ENCODE measurements at regions not wholly inside any gene's neighbourhood (a gene's known extent, or its start where the extent isn't known, plus 50 kb on each side); places are given as distances from the start of the nearest gene placed in this dataset.
"Not testable (repeated sequence)": the region's sequence is repeated elsewhere in the genome, so short reads cannot be mapped to it uniquely, and the experiment has no call there.

DNA sequence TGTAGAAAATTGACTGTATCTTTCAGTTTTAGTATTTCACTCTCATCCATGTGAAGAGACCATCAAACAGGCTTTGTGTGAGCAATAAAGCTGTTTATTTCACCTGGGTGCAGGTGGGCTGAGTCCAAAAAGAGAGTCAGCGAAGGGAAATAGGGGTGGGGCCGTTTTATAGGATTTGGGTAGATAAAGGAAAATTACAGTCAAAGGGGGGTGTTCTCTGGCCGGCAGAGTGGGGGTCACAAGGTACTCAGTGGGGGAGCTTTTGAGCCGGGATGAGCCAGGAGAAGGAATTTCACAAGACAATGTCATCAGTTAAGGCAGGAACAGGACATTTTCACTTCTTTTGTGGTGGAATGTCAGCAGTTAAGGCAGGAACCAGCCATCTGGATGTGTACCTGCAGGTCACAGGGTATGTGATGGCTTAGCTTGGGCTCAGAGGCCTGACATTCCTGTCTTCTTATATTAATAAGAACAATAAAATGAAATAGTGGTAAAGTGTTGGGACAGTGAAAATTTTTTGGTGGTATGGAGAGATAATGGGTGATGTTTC is 482.1 kb upstream of the ADGRL4 start:
- not testable (repeated sequence) for H3K4me3 ChIP-seq (ENCODE audit: low read depth, low read length, poor library complexity, severe bottlenecking); H4K20me1 ChIP-seq (ENCODE audit: insufficient read depth, low read length); H3K27me3 ChIP-seq (ENCODE audit: insufficient read depth, low read length)

DNA sequence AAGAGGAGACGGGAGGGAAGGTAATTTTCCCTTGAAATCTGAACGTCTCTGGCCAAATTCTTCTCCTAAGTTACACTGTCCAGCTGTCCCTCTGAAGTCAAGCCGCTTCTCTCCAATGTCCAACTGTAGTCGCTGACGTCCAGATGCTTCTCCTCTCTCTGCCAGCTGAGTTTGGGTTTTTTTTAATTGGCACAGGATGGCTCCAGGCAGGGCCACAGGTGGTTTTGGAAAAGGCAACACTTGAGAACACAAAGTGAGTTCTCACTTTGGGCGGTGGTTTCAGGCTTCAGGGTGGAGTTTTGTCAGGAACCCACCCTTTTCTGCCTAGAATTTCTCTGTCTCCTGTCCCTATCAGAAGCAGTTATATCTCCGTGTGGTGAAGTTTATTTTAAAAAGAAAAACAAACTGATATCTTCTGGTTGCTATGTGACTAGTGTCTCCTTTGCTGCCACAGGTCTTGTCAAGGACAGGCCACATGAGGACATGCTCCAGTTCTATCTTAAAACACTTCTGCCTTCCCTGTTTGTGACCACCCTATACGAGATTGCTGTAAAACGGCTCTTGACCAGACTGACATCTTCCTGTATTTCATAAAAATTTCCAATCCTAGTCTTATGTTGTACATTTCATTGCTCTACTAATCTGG is 472.3 kb upstream of the ADGRL4 start:
- Histone ChIP-seq H3K79me2 (ENCODE audit: insufficient read depth, low read length) (no peaks in the 10 kb centered on the region), H3K9ac (ENCODE audit: low read length) (no peak overlapping the region)

More for the DNA sequence above, 482.1 kb upstream of the ADGRL4 start:
- not testable (repeated sequence) for H3K79me2 ChIP-seq (ENCODE audit: insufficient read depth, low read length); H3K4me1 ChIP-seq (ENCODE audit: insufficient read depth, low read length, severe bottlenecking); H3K4me2 ChIP-seq (ENCODE audit: low read length); H3K9ac ChIP-seq (ENCODE audit: low read length); H3K27ac ChIP-seq (ENCODE audit: low read depth, low read length, poor library complexity, severe bottlenecking); H3K9me2 ChIP-seq (ENCODE audit: low read depth, low read length); H3F3A ChIP-seq (ENCODE audit: insufficient read depth, low read length); H3K36me3 ChIP-seq (ENCODE audit: insufficient read depth, low read length); H3K9me3 ChIP-seq (ENCODE audit: low read length); H2AFZ ChIP-seq (ENCODE audit: low read length)

DNA sequence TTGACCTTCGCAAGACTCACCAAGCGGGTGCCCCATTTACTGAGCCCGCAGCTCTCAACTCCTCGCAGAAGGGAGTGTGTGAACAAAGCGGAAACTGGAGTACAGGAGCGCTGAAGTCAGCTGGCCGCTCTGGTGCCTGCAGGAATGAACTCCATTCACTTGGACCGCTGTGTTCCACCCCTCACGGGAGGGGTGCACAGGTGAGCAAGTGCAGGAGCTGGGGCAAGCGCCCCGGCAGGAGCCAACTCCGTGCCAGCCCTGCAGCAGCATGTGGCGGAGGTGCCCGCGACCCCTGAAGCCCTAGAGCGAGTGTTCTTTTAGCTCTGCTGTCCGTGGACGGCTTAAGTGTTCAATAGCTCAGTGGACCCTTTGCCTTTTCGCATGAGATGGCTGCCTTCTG is 471.6 kb upstream of the ADGRL4 start:
- H3K4me3 ChIP-seq (ENCODE audit: low read depth, low read length, poor library complexity, severe bottlenecking), result no peak overlapping the region
- H3K9ac ChIP-seq (ENCODE audit: low read length), result no peak overlapping the region

More for the DNA sequence above, 472.3 kb upstream of the ADGRL4 start:
- Histone ChIP-seq H3K4me1 (ENCODE audit: insufficient read depth, low read length, severe bottlenecking) (peaks cover 27% of the 10 kb centered on the region), H3K27me3 (ENCODE audit: insufficient read depth, low read length) (no peaks in the 10 kb centered on the region), H3K4me2 (ENCODE audit: low read length) (no peak overlapping the region), H3K4me3 (ENCODE audit: low read depth, low read length, poor library complexity, severe bottlenecking) (no peak overlapping the region), H3K9me2 (ENCODE audit: low read depth, low read length) (no peaks in the 10 kb centered on the region), H3F3A (ENCODE audit: insufficient read depth, low read length) (no peaks in the 10 kb centered on the region), H3K27ac (ENCODE audit: low read depth, low read length, poor library complexity, severe bottlenecking) (no peak overlapping the region), H4K20me1 (ENCODE audit: insufficient read depth, low read length) (no peaks in the 10 kb centered on the region), H3K36me3 (ENCODE audit: insufficient read depth, low read length) (no peaks in the 10 kb centered on the region), H2AFZ (ENCODE audit: low read length) (no peak overlapping the region), H3K9me3 (ENCODE audit: low read length) (no peaks in the 10 kb centered on the region)
- no peak for TF ChIP-seq EZH2 (IDR thresholded peaks at IDR 0.05; ENCODE audit: borderline replicate concordance, low read length)
- TF ChIP-seq, protein P1, sequence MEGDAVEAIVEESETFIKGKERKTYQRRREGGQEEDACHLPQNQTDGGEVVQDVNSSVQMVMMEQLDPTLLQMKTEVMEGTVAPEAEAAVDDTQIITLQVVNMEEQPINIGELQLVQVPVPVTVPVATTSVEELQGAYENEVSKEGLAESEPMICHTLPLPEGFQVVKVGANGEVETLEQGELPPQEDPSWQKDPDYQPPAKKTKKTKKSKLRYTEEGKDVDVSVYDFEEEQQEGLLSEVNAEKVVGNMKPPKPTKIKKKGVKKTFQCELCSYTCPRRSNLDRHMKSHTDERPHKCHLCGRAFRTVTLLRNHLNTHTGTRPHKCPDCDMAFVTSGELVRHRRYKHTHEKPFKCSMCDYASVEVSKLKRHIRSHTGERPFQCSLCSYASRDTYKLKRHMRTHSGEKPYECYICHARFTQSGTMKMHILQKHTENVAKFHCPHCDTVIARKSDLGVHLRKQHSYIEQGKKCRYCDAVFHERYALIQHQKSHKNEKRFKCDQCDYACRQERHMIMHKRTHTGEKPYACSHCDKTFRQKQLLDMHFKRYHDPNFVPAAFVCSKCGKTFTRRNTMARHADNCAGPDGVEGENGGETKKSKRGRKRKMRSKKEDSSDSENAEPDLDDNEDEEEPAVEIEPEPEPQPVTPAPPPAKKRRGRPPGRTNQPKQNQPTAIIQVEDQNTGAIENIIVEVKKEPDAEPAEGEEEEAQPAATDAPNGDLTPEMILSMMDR (IDR thresholded peaks at IDR 0.05; ENCODE audit: low read length), result no peak

More for the DNA sequence above, 471.6 kb upstream of the ADGRL4 start:
- TF ChIP-seq, protein P1 (IDR thresholded peaks at IDR 0.05; ENCODE audit: low read length), result no peak
- TF ChIP-seq EZH2 (IDR thresholded peaks at IDR 0.05; ENCODE audit: borderline replicate concordance, low read length), result no peak
- Histone ChIP-seq H3K27me3 (ENCODE audit: insufficient read depth, low read length) (no peaks in the 10 kb centered on the region), H3K9me3 (ENCODE audit: low read length) (no peaks in the 10 kb centered on the region), H2AFZ (ENCODE audit: low read length) (no peak overlapping the region), H3K36me3 (ENCODE audit: insufficient read depth, low read length) (no peaks in the 10 kb centered on the region), H3K79me2 (ENCODE audit: insufficient read depth, low read length) (no peaks in the 10 kb centered on the region), H4K20me1 (ENCODE audit: insufficient read depth, low read length) (no peaks in the 10 kb centered on the region), H3F3A (ENCODE audit: insufficient read depth, low read length) (no peaks in the 10 kb centered on the region), H3K4me2 (ENCODE audit: low read length) (no peak overlapping the region), H3K4me1 (ENCODE audit: insufficient read depth, low read length, severe bottlenecking) (peaks cover 31% of the 10 kb centered on the region), H3K27ac (ENCODE audit: low read depth, low read length, poor library complexity, severe bottlenecking) (no peak overlapping the region), H3K9me2 (ENCODE audit: low read depth, low read length) (no peaks in the 10 kb centered on the region)
